ENCODE measurements at regions not wholly inside any gene's neighbourhood (a gene's known extent, or its start where the extent isn't known, plus 50 kb on each side); places are given as distances from the start of the nearest gene placed in this dataset.
"Not testable (repeated sequence)": the region's sequence is repeated elsewhere in the genome, so short reads cannot be mapped to it uniquely, and the experiment has no call there.

DNA sequence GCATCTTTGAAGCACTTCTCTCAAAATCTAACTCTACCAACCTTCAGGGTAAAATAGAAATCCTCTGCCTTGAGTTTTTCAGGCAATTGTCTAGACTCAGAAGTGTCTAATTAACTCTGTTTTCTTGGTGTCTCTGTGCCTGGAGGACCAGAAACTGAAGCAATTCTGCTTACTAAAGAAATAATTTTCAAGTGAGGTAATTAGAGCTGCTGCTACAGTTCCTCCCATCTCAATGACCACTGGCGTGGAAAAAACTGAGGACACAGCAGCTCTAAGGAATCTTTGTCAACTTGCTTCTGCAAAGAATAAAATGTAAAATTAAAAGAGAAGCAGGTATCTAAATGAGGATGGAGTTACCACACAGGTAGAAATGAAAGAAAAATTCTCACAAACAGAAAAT, 785.0 kb downstream of the PRELID2 start:
- Mint-ChIP-seq H3K36me3 (ENCODE audit: low read depth) (no peaks in the 10 kb centered on the region), H3K27me3 (ENCODE audit: low read depth) (no peaks in the 10 kb centered on the region), H3K4me3 (no peak overlapping the region), H3K27ac (no peak overlapping the region), H3K4me1 (ENCODE audit: low read depth) (no peaks in the 10 kb centered on the region), H3K9me3 (no peaks in the 10 kb centered on the region)
- intact Hi-C loops (cut with micrococcal nuclease), result no loop called here
- DNase-seq, result no peak
- CTCF ChIA-PET, result no interaction called here

DNA sequence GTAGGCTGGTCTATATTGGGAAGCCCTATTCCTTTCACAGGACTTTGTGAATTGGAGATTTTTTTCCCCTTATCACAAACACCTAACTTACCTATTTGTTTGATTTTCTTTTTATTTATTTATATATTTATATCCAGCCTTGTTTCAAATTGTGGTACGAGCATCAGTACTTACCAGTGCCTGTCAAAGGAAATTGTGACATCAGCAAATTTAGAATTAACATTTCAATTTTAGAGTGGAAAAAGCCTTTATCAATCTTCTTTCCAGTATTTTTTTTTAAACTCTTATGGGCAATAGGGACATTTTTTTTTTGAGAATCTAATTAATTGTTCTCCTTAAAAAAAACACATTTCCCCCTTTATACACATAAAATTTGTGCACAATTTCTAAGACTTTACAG, 790.2 kb downstream of the PRELID2 start:
- Mint-ChIP-seq H3K9me3 (peaks cover 4% of the 10 kb centered on the region), H3K36me3 (ENCODE audit: low read depth) (no peaks in the 10 kb centered on the region), H3K27me3 (ENCODE audit: low read depth) (no peaks in the 10 kb centered on the region), H3K4me3 (no peak overlapping the region), H3K27ac (no peak overlapping the region), H3K4me1 (ENCODE audit: low read depth) (no peaks in the 10 kb centered on the region)
- intact Hi-C loops (cut with micrococcal nuclease), result no loop called here
- no peak for DNase-seq
- CTCF ChIA-PET, result no interaction called here

DNA sequence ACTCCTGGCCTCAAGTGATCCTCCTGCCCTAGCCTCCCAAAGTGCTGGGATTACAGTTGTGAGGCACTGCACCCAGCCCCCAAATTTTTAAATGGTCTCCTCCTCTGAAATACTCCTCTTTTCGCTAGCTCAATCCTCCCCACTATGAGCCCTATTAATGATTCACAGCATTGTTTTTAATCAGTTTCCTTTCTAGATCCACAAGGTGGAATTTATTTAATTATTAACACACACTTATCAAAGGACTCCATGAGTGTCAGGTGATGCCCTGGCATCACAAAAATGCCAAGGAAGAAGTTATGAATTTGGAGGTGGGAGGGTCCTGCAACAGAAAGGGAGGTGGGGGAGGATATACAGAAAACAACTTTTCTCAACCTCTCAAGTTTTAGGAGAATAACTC, 806.5 kb downstream of the PRELID2 start:
- intact Hi-C loops (cut with micrococcal nuclease), result no loop called here
- H3K4me3 Mint-ChIP-seq, result no peak overlapping the region
- no peaks in the 10 kb centered on the region for H3K27me3 Mint-ChIP-seq (ENCODE audit: low read depth)
- H3K4me1 Mint-ChIP-seq (ENCODE audit: low read depth), result no peaks in the 10 kb centered on the region
- CTCF ChIA-PET, result no interaction called here
- no peaks in the 10 kb centered on the region for H3K36me3 Mint-ChIP-seq (ENCODE audit: low read depth)
- no peak for DNase-seq
- peaks cover 3% of the 10 kb centered on the region for H3K9me3 Mint-ChIP-seq
- H3K27ac Mint-ChIP-seq, result no peak overlapping the region

DNA sequence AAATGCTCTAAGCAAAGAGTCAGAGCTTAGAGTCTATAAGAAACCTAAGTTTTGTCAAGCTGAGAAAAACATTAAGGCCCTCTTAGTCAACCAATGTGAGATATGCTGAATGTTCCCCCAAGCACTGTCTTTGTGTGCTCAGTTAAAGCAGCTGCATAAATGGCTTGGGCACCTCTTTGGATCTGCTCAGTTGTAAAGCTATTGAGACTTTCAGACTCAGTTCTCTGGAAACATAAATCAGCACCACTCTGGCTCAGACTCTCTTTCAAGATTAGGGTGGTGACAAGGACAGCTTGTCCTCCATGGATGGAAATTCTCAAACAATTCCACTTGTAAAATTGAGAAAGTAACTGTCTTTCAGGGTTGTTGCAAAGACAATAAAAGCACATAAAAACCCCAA, 807.9 kb downstream of the PRELID2 start:
- Mint-ChIP-seq H3K36me3 (ENCODE audit: low read depth) (no peaks in the 10 kb centered on the region), H3K4me3 (no peak overlapping the region), H3K4me1 (ENCODE audit: low read depth) (no peaks in the 10 kb centered on the region), H3K27me3 (ENCODE audit: low read depth) (no peaks in the 10 kb centered on the region), H3K27ac (no peak overlapping the region), H3K9me3 (peaks cover 3% of the 10 kb centered on the region)
- CTCF ChIA-PET, result interaction anchor here (1.2 kb wide), 1 partner anchor 12 kb away, joined by 4 read pairs; no protein-coding TSS in a partner anchor
- intact Hi-C loops (cut with micrococcal nuclease), result no loop called here
- no peak for DNase-seq

DNA sequence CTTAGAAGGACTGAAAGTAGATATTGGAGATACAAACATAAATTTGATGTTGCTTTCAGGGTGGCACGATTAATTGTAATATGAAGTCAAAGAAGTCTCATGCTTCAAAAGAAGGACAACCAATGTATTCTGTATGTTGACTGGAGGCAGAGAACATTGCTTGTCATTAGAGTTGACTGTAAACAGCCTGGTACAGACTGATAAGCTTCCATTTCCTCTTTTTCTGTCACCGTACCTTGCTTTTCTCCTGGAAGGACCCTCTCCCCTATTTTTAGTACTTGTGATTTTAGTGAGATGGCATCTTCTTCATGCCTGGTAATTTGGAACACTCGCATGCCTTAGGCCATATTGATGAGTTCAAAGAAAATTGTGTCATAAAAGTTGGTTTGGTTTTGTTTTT, 809.4 kb downstream of the PRELID2 start:
- H3K27me3 Mint-ChIP-seq (ENCODE audit: low read depth), result no peaks in the 10 kb centered on the region
- DNase-seq, result no peak
- intact Hi-C loops (cut with micrococcal nuclease), result no loop called here
- H3K36me3 Mint-ChIP-seq (ENCODE audit: low read depth), result no peaks in the 10 kb centered on the region
- peaks cover 3% of the 10 kb centered on the region for H3K9me3 Mint-ChIP-seq
- no peak overlapping the region for H3K27ac Mint-ChIP-seq
- no peak overlapping the region for H3K4me3 Mint-ChIP-seq
- H3K4me1 Mint-ChIP-seq (ENCODE audit: low read depth), result no peaks in the 10 kb centered on the region
- CTCF ChIA-PET, result interaction anchor here (0.6 to 1.2 kb wide), 2 partner anchors 11 to 212 kb away, joined by 3 to 4 read pairs; no protein-coding TSS in a partner anchor

DNA sequence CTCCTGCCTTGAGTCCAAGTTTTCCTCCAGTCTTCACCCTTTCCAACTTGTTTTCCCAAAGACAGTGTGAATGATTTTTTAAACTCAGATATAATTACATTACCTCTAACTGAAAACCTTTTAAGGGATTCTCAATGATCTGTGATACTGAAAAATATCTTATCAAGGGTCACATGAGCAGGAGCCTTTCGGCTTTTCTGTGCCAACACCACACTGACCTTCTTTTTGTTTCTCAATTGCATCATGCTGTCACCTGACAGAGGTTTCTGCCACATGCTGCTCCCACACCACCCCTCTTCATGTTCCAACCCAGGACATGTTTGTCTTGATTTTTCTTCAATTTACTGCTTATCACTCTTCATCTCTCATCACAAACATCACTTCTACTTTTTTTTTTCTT, 820.0 kb downstream of the PRELID2 start:
- Mint-ChIP-seq H3K4me1 (ENCODE audit: low read depth) (no peaks in the 10 kb centered on the region), H3K36me3 (ENCODE audit: low read depth) (no peaks in the 10 kb centered on the region), H3K27me3 (ENCODE audit: low read depth) (no peaks in the 10 kb centered on the region), H3K27ac (no peak overlapping the region), H3K9me3 (peaks cover 7% of the 10 kb centered on the region), H3K4me3 (no peak overlapping the region)
- intact Hi-C loops (cut with micrococcal nuclease), result no loop called here
- no peak for DNase-seq
- CTCF ChIA-PET, result interaction anchor here (1.2 kb wide), 1 partner anchor 11 kb away, joined by 4 read pairs; no protein-coding TSS in a partner anchor

DNA sequence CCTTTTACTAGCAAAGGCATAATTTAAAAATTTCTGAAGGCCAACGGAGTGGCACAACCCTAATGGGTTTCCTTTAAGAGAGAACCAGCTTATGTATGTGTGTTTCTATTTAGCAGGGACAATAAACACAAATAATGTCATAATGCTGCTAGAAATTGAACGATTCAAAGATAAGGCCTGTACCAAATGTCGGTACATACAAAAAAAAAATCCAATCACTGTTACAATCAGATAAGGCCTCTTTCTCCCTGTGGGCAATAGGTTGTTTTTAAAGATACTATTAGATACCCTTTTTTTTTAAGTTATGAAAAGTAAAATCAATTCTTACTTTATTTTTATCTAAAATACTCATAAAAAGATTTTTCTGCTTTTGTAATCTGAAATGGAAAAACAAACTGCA, 821.0 kb downstream of the PRELID2 start:
- H3K9me3 Mint-ChIP-seq, result peaks cover 7% of the 10 kb centered on the region
- intact Hi-C loops (cut with micrococcal nuclease), result no loop called here
- DNase-seq, result no peak
- H3K4me3 Mint-ChIP-seq, result no peak overlapping the region
- no peaks in the 10 kb centered on the region for H3K4me1 Mint-ChIP-seq (ENCODE audit: low read depth)
- CTCF ChIA-PET, result interaction anchor here (1.2 kb wide), 1 partner anchor 12 kb away, joined by 4 read pairs; no protein-coding TSS in a partner anchor
- H3K36me3 Mint-ChIP-seq (ENCODE audit: low read depth), result no peaks in the 10 kb centered on the region
- no peaks in the 10 kb centered on the region for H3K27me3 Mint-ChIP-seq (ENCODE audit: low read depth)
- no peak overlapping the region for H3K27ac Mint-ChIP-seq

DNA sequence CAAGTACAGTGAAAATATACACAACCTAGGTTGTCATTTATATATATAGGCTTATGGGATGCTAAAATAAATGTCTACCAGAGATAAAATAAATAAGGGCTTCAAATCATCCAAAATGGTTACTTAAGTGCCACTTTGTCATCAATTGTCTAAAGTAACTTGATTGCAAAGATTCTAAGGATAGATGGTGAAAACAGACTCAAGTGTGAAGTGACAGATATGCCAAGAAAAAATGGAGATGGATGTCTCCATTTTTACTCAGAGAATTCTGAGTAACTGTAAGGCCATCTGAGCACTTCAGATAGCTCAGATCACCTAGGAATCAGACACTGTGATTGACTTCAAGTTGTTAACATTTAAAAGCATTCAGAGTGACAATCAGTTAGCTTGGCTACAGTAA, 824.3 kb downstream of the PRELID2 start:
- DNase-seq, result no peak
- H3K9me3 Mint-ChIP-seq, result peaks cover 4% of the 10 kb centered on the region
- H3K27me3 Mint-ChIP-seq (ENCODE audit: low read depth), result no peaks in the 10 kb centered on the region
- H3K27ac Mint-ChIP-seq, result no peak overlapping the region
- no peaks in the 10 kb centered on the region for H3K36me3 Mint-ChIP-seq (ENCODE audit: low read depth)
- intact Hi-C loops (cut with micrococcal nuclease), result no loop called here
- H3K4me3 Mint-ChIP-seq, result no peak overlapping the region
- CTCF ChIA-PET, result no interaction called here
- H3K4me1 Mint-ChIP-seq (ENCODE audit: low read depth), result no peaks in the 10 kb centered on the region

DNA sequence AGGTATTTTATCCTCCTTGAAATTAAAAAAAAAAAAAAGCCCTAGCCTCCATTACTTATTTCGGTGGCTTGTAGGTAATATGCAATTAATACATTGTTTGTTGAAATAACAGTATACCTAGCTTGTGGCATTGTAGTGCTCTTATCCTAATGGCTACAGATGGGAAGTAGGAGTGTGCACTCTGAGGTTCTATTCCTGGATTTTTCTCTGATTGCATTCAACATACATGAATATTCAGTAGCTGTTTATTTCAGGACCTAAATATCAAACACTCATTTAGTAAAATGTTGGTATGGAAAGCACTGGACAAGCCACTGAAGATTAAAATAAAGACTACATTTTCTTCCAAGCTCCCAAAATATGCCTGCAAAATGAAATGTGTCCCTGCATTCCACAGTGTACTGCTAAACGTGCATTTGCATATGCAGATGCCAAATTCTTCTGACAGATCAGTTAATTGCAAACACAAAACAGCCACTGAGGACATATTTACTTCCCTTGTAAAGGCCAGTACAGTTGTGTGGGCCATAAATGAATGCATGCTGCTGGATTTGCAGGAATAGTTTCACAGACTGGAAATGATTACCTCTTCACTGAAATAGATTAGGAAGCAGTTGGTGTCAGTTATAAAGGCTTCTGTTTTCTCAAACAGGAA, 826.1 kb downstream of the PRELID2 start:
- H3K9me3 Mint-ChIP-seq, result no peaks in the 10 kb centered on the region
- no peaks in the 10 kb centered on the region for H3K4me1 Mint-ChIP-seq (ENCODE audit: low read depth)
- no peaks in the 10 kb centered on the region for H3K36me3 Mint-ChIP-seq (ENCODE audit: low read depth)
- H3K27me3 Mint-ChIP-seq (ENCODE audit: low read depth), result no peaks in the 10 kb centered on the region
- intact Hi-C loops (cut with micrococcal nuclease), result no loop called here
- H3K27ac Mint-ChIP-seq, result no peak overlapping the region
- DNase-seq, result no peak
- CTCF ChIA-PET, result interaction anchor here (0.7 kb wide), 1 partner anchor 51 kb away, joined by 3 read pairs; no protein-coding TSS in a partner anchor
- H3K4me3 Mint-ChIP-seq, result no peak overlapping the region

DNA sequence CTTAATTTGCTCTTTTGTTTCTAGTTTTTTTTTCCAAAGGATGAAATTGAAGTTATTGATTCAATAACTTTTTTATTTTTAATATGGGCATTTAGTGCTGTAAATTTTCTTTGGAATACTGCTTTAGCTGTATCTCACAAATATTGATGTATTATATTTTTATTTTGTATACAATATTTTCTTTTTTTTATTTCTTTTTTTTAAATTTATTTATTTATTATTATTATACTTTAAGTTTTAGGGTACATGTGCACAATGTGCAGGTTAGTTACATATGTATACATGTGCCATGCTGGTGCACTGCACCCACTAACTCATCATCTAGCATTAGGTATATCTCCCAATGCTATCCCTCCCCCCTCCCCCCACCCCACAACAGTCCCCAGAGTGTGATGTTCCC, 823.7 kb downstream of the KCTD16 start:
- H3K4me1 Mint-ChIP-seq (ENCODE audit: low read depth); intact Hi-C loops (cut with micrococcal nuclease); DNase-seq: not testable (repeated sequence)

DNA sequence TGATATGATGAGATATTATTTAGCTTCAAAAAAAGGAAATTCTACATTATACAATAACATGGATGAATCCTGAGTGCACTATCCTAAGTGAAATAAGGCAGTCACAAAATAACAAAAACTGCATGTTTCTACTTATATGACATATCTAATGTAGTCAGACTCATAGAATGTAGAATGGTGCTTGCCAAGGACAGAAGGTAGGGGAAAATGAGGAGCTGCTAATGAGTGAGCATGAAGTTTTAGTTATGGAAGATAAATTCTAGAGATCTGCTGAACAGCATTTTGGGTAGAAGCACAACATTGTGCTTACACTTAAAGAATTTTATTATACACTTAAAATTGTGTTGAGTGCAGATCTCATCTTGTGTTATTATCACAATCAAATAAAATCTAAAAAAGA, 812.4 kb downstream of the KCTD16 start:
- Mint-ChIP-seq H3K36me3 (ENCODE audit: low read depth) (no peaks in the 10 kb centered on the region), H3K4me3 (no peak overlapping the region), H3K27me3 (ENCODE audit: low read depth) (no peaks in the 10 kb centered on the region), H3K4me1 (ENCODE audit: low read depth) (no peaks in the 10 kb centered on the region), H3K27ac (no peak overlapping the region), H3K9me3 (peaks cover 14% of the 10 kb centered on the region)
- intact Hi-C loops (cut with micrococcal nuclease), result no loop called here
- CTCF ChIA-PET, result no interaction called here
- no peak for DNase-seq

More for the DNA sequence above, 823.7 kb downstream of the KCTD16 start:
- H3K27me3 Mint-ChIP-seq (ENCODE audit: low read depth); H3K27ac Mint-ChIP-seq; CTCF ChIA-PET; H3K4me3 Mint-ChIP-seq; H3K36me3 Mint-ChIP-seq (ENCODE audit: low read depth); H3K9me3 Mint-ChIP-seq: not testable (repeated sequence)

DNA sequence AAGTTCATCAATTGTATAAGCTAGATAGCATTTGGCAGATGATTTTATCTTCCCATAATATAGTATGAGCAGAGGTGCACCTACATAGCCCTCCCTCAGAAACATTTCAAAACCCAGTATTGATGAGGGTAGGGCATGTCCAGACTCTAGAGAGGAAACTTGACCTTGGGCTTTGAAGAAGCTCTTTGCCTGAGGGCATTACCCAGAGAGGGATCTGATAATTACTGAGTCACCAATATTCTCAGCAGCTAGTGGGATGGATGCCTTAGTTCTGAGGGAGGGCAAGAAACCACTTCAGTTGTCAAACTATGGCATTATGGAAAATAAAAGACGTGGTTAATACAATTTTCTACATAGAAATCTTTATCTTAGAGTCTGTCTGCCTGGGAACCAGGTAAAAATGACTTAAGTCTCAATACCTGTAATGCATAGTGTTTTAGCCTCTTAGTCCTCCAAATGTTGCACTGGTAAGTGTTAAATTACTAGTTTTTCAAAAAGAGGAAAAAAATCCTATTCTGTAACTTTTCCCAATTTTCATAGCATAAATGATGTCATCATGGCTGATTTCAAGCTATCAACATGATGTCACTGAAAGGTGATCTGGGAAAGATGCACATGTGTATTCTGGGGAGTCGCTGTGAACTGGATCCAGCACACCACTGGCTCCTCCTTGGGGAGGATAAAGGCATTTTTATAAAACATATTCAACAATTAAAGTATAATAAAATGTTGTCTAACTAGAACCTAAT, 809.0 kb downstream of the KCTD16 start:
- intact Hi-C loops (cut with micrococcal nuclease), result no loop called here

DNA sequence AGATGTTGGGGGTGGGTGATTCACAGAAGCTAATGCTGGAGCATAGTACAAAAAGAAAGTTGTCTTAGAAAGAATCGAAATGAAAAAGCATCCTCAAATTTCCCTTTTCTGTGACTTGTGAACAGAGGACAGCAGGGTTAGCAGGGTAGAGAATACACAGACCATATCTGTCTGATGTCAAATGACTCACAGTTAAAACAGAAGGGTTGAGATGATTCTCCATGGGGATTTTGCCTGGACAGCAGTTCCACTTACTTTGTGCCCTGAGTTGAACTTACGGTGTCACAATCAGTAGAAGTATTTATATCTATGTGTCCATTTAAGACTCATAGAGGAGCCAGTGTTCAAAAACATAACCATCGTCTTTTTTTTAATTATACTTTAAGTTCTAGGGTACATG, 801.6 kb downstream of the KCTD16 start:
- peaks cover 9% of the 10 kb centered on the region for H3K9me3 Mint-ChIP-seq
- no peaks in the 10 kb centered on the region for H3K4me1 Mint-ChIP-seq (ENCODE audit: low read depth)
- intact Hi-C loops (cut with micrococcal nuclease), result no loop called here
- no peaks in the 10 kb centered on the region for H3K27me3 Mint-ChIP-seq (ENCODE audit: low read depth)
- H3K36me3 Mint-ChIP-seq (ENCODE audit: low read depth), result no peaks in the 10 kb centered on the region
- DNase-seq, result no peak
- CTCF ChIA-PET, result no interaction called here
- H3K4me3 Mint-ChIP-seq, result no peak overlapping the region
- H3K27ac Mint-ChIP-seq, result no peak overlapping the region

More for the DNA sequence above, 809.0 kb downstream of the KCTD16 start:
- Mint-ChIP-seq H3K27ac (no peak overlapping the region), H3K36me3 (ENCODE audit: low read depth) (no peaks in the 10 kb centered on the region), H3K27me3 (ENCODE audit: low read depth) (no peaks in the 10 kb centered on the region), H3K4me1 (ENCODE audit: low read depth) (no peaks in the 10 kb centered on the region), H3K9me3 (peaks cover 3% of the 10 kb centered on the region), H3K4me3 (no peak overlapping the region)
- CTCF ChIA-PET, result no interaction called here
- DNase-seq, result no peak
